Breast epithelium (tissue), 4 donors: ENCODE measurements at regions not wholly inside any gene's neighbourhood (a gene's known extent, or its start where the extent isn't known, plus 50 kb on each side); places are given as distances from the start of the nearest gene placed in this dataset.

Experiments
- DNase-seq, 2 donors: peaks; one replicate each; pipeline ENCODE4 v3.0.0-alpha.2; 2019; ENCODE audit warnings: low spot score in 2 of 2
- H3K27ac ChIP-seq, 2 donors: fragments of 200-600 bp; sonication (generic) in 1 of 2; one replicate each; pipeline ENCODE4 v1.5.1; 2016 to 2019; ENCODE audit warnings: mild to moderate bottlenecking in 1 of 2
- H3K27me3 ChIP-seq, 2 donors: fragments of 200-600 bp; sonication (generic) in 1 of 2; one replicate each; pipeline versions ENCODE4 v1.5.1 to v1.6.0; 2017 to 2019; ENCODE audit warnings: control low read depth in 1 of 2, mild to moderate bottlenecking in 1 of 2
- H3K36me3 ChIP-seq: fragments of 200-600 bp; one replicate; pipeline ENCODE4 v1.5.1; 2019
- H3K4me1 ChIP-seq, 2 donors: fragments of 200-600 bp; sonication (generic); one replicate each; pipeline ENCODE4 v1.5.1; 2016 to 2019; ENCODE audit warnings: control low read depth in 1 of 2
- H3K4me3 ChIP-seq, 3 donors: fragments of 200-600 bp; sonication (generic); 1 replicate in 2 of 3; 2 replicates in 1 of 3; pipeline ENCODE4 v1.5.1; 2016 to 2019; ENCODE audit warnings: mild to moderate bottlenecking in 3 of 3, moderate library complexity in 2 of 3
- H3K9me3 ChIP-seq, 2 donors: fragments of 200-600 bp; sonication (generic) in 1 of 2; one replicate each; pipeline ENCODE4 v1.5.1; 2016 to 2019; ENCODE audit warnings: control low read depth in 1 of 2
- CTCF ChIP-seq, 3 donors: fragments of 450-650 bp; IDR thresholded peaks; one replicate each; pipeline ENCODE4 v1.5.1; 2016 to 2017; ENCODE audit warnings: antibody characterized with exemption in 3 of 3, mild to moderate bottlenecking in 3 of 3, moderate library complexity in 3 of 3
- POLR2A ChIP-seq: fragments of 450-650 bp; IDR thresholded peaks from one replicate; pipeline ENCODE4 v1.6.1; 2016; ENCODE audit warnings: antibody characterized with exemption, mild to moderate bottlenecking, moderate library complexity
- POLR2AphosphoS5 ChIP-seq, 3 donors: sonication (generic); formaldehyde crosslinking; IDR thresholded peaks; one replicate each; pipeline ENCODE4 v1.6.1; 2017; ENCODE audit warnings: antibody characterized with exemption in 3 of 3
- intact Hi-C: fragments of 100-400 bp; cut with DNase I; formaldehyde crosslinking; loops from one replicate; pipeline ENCODE4 v1.15.1; 2023; ENCODE audit warnings: low total_unique reads

GRCh38 chr2:43010438-43011157 is 215.8 kb downstream of the ZFP36L2 start:
- H3K4me1 ChIP-seq: peaks cover 0 to 5% of the 10 kb centered on the region in 2 donors
- H3K4me3 ChIP-seq: no peak overlapping the region
- no peaks in the 10 kb centered on the region for H3K9me3 ChIP-seq
- no peaks in the 10 kb centered on the region for H3K27me3 ChIP-seq
- intact Hi-C loops: no loop called here
- peak in 1 of 2 donors; percentile 21 for DNase-seq
- no peaks in the 10 kb centered on the region for H3K36me3 ChIP-seq
- TF ChIP-seq CTCF (IDR thresholded peaks at IDR 0.05) (no peak), POLR2A (no peak)
- H3K27ac ChIP-seq: peak overlapping the region in 1 of 2 donors; percentile 70

- Histone ChIP-seq H3K36me3 (no peaks in the 10 kb centered on the region), H3K27me3 (no peaks in the 10 kb centered on the region), H3K4me1 (peaks cover 0 to 5% of the 10 kb centered on the region in 2 donors), H3K27ac (no peak overlapping the region), H3K4me3 (no peak overlapping the region), H3K9me3 (no peaks in the 10 kb centered on the region)
- TF ChIP-seq POLR2A (no peak), POLR2AphosphoS5 (IDR thresholded peaks at IDR 0.05) (no peak), CTCF (IDR thresholded peaks at IDR 0.05) (no peak)
- intact Hi-C loops: no loop called here
- DNase-seq: no peak
Measured at GRCh38 chr2:43009448-43009847, 217.0 kb downstream of the ZFP36L2 start.

GRCh38 chr2:43008388-43008787 is 216.0 kb upstream of the HAAO start:
- Histone ChIP-seq H3K4me3 (no peak overlapping the region), H3K36me3 (no peaks in the 10 kb centered on the region), H3K27me3 (no peaks in the 10 kb centered on the region), H3K4me1 (peaks cover 0 to 5% of the 10 kb centered on the region in 2 donors), H3K9me3 (no peaks in the 10 kb centered on the region), H3K27ac (no peak overlapping the region)
- intact Hi-C loops: no loop called here
- TF ChIP-seq POLR2A (no peak), CTCF (IDR thresholded peaks at IDR 0.05) (no peak), POLR2AphosphoS5 (IDR thresholded peaks at IDR 0.05) (no peak)
- DNase-seq: peak in 1 of 2 donors; percentile 8

- Histone ChIP-seq H3K27ac (no peak overlapping the region), H3K4me3 (no peak overlapping the region), H3K4me1 (peaks cover 0 to 5% of the 10 kb centered on the region in 2 donors), H3K27me3 (no peaks in the 10 kb centered on the region), H3K36me3 (no peaks in the 10 kb centered on the region), H3K9me3 (no peaks in the 10 kb centered on the region)
- intact Hi-C loops: no loop called here
- DNase-seq: peak in 1 of 2 donors; percentile 15
- no peak for TF ChIP-seq POLR2AphosphoS5 (IDR thresholded peaks at IDR 0.05)
- no peak for TF ChIP-seq CTCF (IDR thresholded peaks at IDR 0.05)
Measured at GRCh38 chr2:43007901-43008300, 215.5 kb upstream of the HAAO start.

- H3K4me1 ChIP-seq: peaks cover 0 to 5% of the 10 kb centered on the region in 2 donors
- H3K27ac ChIP-seq: no peak overlapping the region
- DNase-seq: peak; percentile 10 to 11
- intact Hi-C loops: no loop called here
- H3K9me3 ChIP-seq: no peaks in the 10 kb centered on the region
- TF ChIP-seq POLR2AphosphoS5 (IDR thresholded peaks at IDR 0.05) (no peak), POLR2A (no peak), CTCF (IDR thresholded peaks at IDR 0.05) (no peak)
- no peak overlapping the region for H3K4me3 ChIP-seq
- H3K36me3 ChIP-seq: no peaks in the 10 kb centered on the region
- H3K27me3 ChIP-seq: no peaks in the 10 kb centered on the region
Measured at GRCh38 chr2:43006834-43007543, 214.6 kb upstream of the HAAO start.
